ENCODE measurements at regions not wholly inside any gene's neighbourhood (a gene's known extent, or its start where the extent isn't known, plus 50 kb on each side); places are given as distances from the start of the nearest gene placed in this dataset.

GRCh38 chr13:106295971-106296370 lies 239.5 kb downstream of the EFNB2 start:
- TF ChIP-seq POLR2AphosphoS5 (IDR thresholded peaks at IDR 0.05) (no peak), CTCF (IDR thresholded peaks at IDR 0.05) (no peak)
